Neural progenitor cell (in vitro differentiated cells): ENCODE measurements at regions not wholly inside any gene's neighbourhood (a gene's known extent, or its start where the extent isn't known, plus 50 kb on each side); places are given as distances from the start of the nearest gene placed in this dataset.

Experiments
- EZH2 ChIP-seq: fragments of 200-600 bp; sonication (generic); IDR thresholded peaks from 2 replicates; pipeline ENCODE4 v1.6.1; 2017; ENCODE audit warnings: antibody characterized with exemption, mild to moderate bottlenecking, moderate library complexity
- EZH2phosphoT487 ChIP-seq: fragments of 200-600 bp; sonication (generic); IDR thresholded peaks from 2 replicates; pipeline ENCODE4 v1.6.1; 2017; ENCODE audit warnings: antibody characterized with exemption
- TF ChIP-seq, protein P1 (sequence below): fragments of 200-600 bp; sonication (generic); IDR thresholded peaks from 2 replicates; pipeline ENCODE4 v1.5.1; 2017; ENCODE audit warnings: antibody characterized with exemption, mild to moderate bottlenecking

DNA sequence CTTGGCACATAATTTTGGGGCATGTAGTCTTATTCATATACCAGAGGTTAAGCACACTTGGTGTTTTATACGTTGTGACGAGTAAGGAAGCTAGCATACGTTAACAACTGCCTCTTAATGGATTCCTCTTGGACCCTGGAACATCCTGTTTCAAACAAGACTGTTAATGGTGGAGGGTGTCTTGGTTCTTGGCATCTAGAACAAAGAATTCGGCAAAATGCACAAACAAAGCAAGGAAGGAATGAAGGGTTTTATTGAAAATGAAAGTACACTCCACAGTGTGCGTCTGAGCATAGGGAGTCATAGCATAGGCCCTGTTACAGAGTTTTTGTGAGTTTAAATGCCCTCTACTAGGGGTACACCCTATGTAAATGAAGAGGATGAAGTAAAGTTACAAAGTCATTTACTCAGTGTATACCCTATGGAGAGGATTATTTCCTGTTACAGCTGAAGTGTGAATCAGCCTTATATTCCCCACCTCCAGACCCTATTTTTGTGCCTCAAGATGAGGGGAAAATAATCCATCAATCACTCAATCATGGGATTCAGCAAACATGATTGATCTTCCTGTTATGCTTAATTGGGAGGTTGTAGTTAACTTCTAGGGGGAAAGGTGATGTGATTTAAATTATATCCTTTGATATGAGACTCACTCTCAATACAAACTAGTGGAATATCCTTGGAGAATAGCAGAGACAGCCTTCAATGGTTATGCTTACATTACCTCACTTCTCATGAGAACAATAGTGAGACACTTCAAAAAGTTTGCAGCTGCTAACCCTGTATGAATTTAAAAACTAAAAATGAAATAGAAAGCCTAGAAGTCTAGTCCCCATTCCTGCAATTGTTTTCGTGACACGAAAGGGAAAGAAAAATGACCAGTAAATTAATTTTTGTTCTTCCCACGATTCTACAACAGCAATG lies 84.9 kb upstream of the MYO10 start:
- TF ChIP-seq EZH2 = no peak
- TF ChIP-seq, protein P1, sequence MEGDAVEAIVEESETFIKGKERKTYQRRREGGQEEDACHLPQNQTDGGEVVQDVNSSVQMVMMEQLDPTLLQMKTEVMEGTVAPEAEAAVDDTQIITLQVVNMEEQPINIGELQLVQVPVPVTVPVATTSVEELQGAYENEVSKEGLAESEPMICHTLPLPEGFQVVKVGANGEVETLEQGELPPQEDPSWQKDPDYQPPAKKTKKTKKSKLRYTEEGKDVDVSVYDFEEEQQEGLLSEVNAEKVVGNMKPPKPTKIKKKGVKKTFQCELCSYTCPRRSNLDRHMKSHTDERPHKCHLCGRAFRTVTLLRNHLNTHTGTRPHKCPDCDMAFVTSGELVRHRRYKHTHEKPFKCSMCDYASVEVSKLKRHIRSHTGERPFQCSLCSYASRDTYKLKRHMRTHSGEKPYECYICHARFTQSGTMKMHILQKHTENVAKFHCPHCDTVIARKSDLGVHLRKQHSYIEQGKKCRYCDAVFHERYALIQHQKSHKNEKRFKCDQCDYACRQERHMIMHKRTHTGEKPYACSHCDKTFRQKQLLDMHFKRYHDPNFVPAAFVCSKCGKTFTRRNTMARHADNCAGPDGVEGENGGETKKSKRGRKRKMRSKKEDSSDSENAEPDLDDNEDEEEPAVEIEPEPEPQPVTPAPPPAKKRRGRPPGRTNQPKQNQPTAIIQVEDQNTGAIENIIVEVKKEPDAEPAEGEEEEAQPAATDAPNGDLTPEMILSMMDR = no peak
- no peak for TF ChIP-seq EZH2phosphoT487
